Right lobe of liver (tissue), 4 donors: ENCODE measurements at regions not wholly inside any gene's neighbourhood (a gene's known extent, or its start where the extent isn't known, plus 50 kb on each side); places are given as distances from the start of the nearest gene placed in this dataset.

ENCODE experiments used
- POLR2A ChIP-seq: fragments of 450-650 bp; IDR thresholded peaks from one replicate; pipeline ENCODE4 v1.6.1; 2017; ENCODE audit warnings: antibody characterized with exemption, mild to moderate bottlenecking
- TF ChIP-seq, protein P1 (sequence below), 4 donors: fragments of 200-600 bp in 3 of 4; fragments of 450-650 bp in 1 of 4; IDR thresholded peaks; one replicate each; pipeline versions ENCODE4 v1.5.1 to v1.8.0; 2016 to 2022; ENCODE audit warnings: antibody characterized with exemption in 4 of 4, mild to moderate bottlenecking in 2 of 4
- donor health status: DM: no; HTN: no; CAD: no.
- donor health status: DM: no; HTN: no; CAD: no.
- donor health status: DM: no; HTN: yes; CAD: no.

DNA sequence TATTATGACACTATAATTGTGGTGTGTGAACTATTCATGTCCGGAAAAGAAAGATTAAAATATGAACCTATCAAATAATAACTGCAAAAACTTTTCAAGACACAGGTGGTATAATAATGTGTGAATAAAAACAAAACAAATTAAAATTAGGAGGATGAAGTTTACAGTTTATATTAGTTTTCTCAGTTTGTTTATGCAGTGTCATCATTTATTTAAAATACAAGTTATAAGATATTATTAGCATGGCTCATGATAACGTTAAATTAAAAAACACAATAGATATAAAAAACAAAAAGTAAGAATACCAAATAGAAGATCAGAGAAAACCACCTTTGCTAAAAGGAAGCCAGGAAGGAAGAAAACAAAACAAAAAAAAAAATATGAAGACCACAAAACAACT, 963.8 kb upstream of the ALCAM start:
- no peak for TF ChIP-seq POLR2A
- TF ChIP-seq, protein P1, sequence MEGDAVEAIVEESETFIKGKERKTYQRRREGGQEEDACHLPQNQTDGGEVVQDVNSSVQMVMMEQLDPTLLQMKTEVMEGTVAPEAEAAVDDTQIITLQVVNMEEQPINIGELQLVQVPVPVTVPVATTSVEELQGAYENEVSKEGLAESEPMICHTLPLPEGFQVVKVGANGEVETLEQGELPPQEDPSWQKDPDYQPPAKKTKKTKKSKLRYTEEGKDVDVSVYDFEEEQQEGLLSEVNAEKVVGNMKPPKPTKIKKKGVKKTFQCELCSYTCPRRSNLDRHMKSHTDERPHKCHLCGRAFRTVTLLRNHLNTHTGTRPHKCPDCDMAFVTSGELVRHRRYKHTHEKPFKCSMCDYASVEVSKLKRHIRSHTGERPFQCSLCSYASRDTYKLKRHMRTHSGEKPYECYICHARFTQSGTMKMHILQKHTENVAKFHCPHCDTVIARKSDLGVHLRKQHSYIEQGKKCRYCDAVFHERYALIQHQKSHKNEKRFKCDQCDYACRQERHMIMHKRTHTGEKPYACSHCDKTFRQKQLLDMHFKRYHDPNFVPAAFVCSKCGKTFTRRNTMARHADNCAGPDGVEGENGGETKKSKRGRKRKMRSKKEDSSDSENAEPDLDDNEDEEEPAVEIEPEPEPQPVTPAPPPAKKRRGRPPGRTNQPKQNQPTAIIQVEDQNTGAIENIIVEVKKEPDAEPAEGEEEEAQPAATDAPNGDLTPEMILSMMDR (IDR thresholded peaks at IDR 0.05) = no peak
